Breast epithelium (tissue), 4 donors: ENCODE measurements at regions not wholly inside any gene's neighbourhood (a gene's known extent, or its start where the extent isn't known, plus 50 kb on each side); places are given as distances from the start of the nearest gene placed in this dataset.

Experiments
- DNase-seq, 2 donors: peaks; one replicate each; pipeline ENCODE4 v3.0.0-alpha.2; 2019; ENCODE audit warnings: low spot score in 2 of 2
- H3K27ac ChIP-seq, 2 donors: fragments of 200-600 bp; sonication (generic) in 1 of 2; one replicate each; pipeline ENCODE4 v1.5.1; 2016 to 2019; ENCODE audit warnings: mild to moderate bottlenecking in 1 of 2
- H3K27me3 ChIP-seq, 2 donors: fragments of 200-600 bp; sonication (generic) in 1 of 2; one replicate each; pipeline versions ENCODE4 v1.5.1 to v1.6.0; 2017 to 2019; ENCODE audit warnings: control low read depth in 1 of 2, mild to moderate bottlenecking in 1 of 2
- H3K36me3 ChIP-seq: fragments of 200-600 bp; one replicate; pipeline ENCODE4 v1.5.1; 2019
- H3K4me1 ChIP-seq, 2 donors: fragments of 200-600 bp; sonication (generic); one replicate each; pipeline ENCODE4 v1.5.1; 2016 to 2019; ENCODE audit warnings: control low read depth in 1 of 2
- H3K4me3 ChIP-seq, 3 donors: fragments of 200-600 bp; sonication (generic); 1 replicate in 2 of 3; 2 replicates in 1 of 3; pipeline ENCODE4 v1.5.1; 2016 to 2019; ENCODE audit warnings: mild to moderate bottlenecking in 3 of 3, moderate library complexity in 2 of 3
- H3K9me3 ChIP-seq, 2 donors: fragments of 200-600 bp; sonication (generic) in 1 of 2; one replicate each; pipeline ENCODE4 v1.5.1; 2016 to 2019; ENCODE audit warnings: control low read depth in 1 of 2
- CTCF ChIP-seq, 3 donors: fragments of 450-650 bp; IDR thresholded peaks; one replicate each; pipeline ENCODE4 v1.5.1; 2016 to 2017; ENCODE audit warnings: antibody characterized with exemption in 3 of 3, mild to moderate bottlenecking in 3 of 3, moderate library complexity in 3 of 3
- POLR2A ChIP-seq: fragments of 450-650 bp; IDR thresholded peaks from one replicate; pipeline ENCODE4 v1.6.1; 2016; ENCODE audit warnings: antibody characterized with exemption, mild to moderate bottlenecking, moderate library complexity
- POLR2AphosphoS5 ChIP-seq, 3 donors: sonication (generic); formaldehyde crosslinking; IDR thresholded peaks; one replicate each; pipeline ENCODE4 v1.6.1; 2017; ENCODE audit warnings: antibody characterized with exemption in 3 of 3
- intact Hi-C: fragments of 100-400 bp; cut with DNase I; formaldehyde crosslinking; loops from one replicate; pipeline ENCODE4 v1.15.1; 2023; ENCODE audit warnings: low total_unique reads

- H3K9me3 ChIP-seq, result no peaks in the 10 kb centered on the region
- H3K27me3 ChIP-seq, result no peaks in the 10 kb centered on the region
- no peak overlapping the region for H3K4me3 ChIP-seq
- no peak for DNase-seq
- TF ChIP-seq CTCF (IDR thresholded peaks at IDR 0.05) (no peak), POLR2AphosphoS5 (IDR thresholded peaks at IDR 0.05) (no peak), POLR2A (no peak)
- no peak overlapping the region for H3K27ac ChIP-seq
- H3K36me3 ChIP-seq, result no peaks in the 10 kb centered on the region
- no peaks in the 10 kb centered on the region for H3K4me1 ChIP-seq
- intact Hi-C loops, result no loop called here
Observed at GRCh38 chr10:121025731-121026130, 174.6 kb downstream of the WDR11 start.

- intact Hi-C loops, result no loop called here
- TF ChIP-seq POLR2AphosphoS5 (IDR thresholded peaks at IDR 0.05) (no peak), CTCF (IDR thresholded peaks at IDR 0.05) (no peak), POLR2A (no peak)
- no peak overlapping the region for H3K4me3 ChIP-seq
- H3K9me3 ChIP-seq, result no peaks in the 10 kb centered on the region
- H3K27me3 ChIP-seq, result no peaks in the 10 kb centered on the region
- no peak overlapping the region for H3K27ac ChIP-seq
- no peaks in the 10 kb centered on the region for H3K4me1 ChIP-seq
- no peaks in the 10 kb centered on the region for H3K36me3 ChIP-seq
- DNase-seq, result no peak
Observed at GRCh38 chr10:121027371-121027770, 176.2 kb downstream of the WDR11 start.

- DNase-seq, result no peak
- intact Hi-C loops, result no loop called here
- no peak overlapping the region for H3K27ac ChIP-seq
Observed at GRCh38 chr10:121032460-121032859, 181.3 kb downstream of the WDR11 start.

GRCh38 chr10:121033366-121033765 is 182.2 kb downstream of the WDR11 start:
- TF ChIP-seq POLR2AphosphoS5 (IDR thresholded peaks at IDR 0.05), result no peak
- TF ChIP-seq CTCF (IDR thresholded peaks at IDR 0.05), result no peak
- TF ChIP-seq POLR2A, result no peak
- intact Hi-C loops, result no loop called here

More at GRCh38 chr10:121032460-121032859, 181.3 kb downstream of the WDR11 start:
- no peaks in the 10 kb centered on the region for H3K27me3 ChIP-seq
- TF ChIP-seq POLR2A (no peak), CTCF (IDR thresholded peaks at IDR 0.05) (no peak), POLR2AphosphoS5 (IDR thresholded peaks at IDR 0.05) (no peak)
- H3K36me3 ChIP-seq, result no peaks in the 10 kb centered on the region
- H3K4me3 ChIP-seq, result no peak overlapping the region
- no peaks in the 10 kb centered on the region for H3K9me3 ChIP-seq
- H3K4me1 ChIP-seq, result no peaks in the 10 kb centered on the region

GRCh38 chr10:121036431-121036830 is 185.3 kb downstream of the WDR11 start:
- peak in 1 of 2 donors; percentile 22 for DNase-seq

More at GRCh38 chr10:121033366-121033765, 182.2 kb downstream of the WDR11 start:
- Histone ChIP-seq H3K36me3 (no peaks in the 10 kb centered on the region), H3K4me1 (no peaks in the 10 kb centered on the region), H3K9me3 (no peaks in the 10 kb centered on the region), H3K4me3 (no peak overlapping the region), H3K27me3 (no peaks in the 10 kb centered on the region), H3K27ac (no peak overlapping the region)
- DNase-seq, result no peak

More at GRCh38 chr10:121036431-121036830, 185.3 kb downstream of the WDR11 start:
- no peaks in the 10 kb centered on the region for H3K9me3 ChIP-seq
- H3K4me3 ChIP-seq, result no peak overlapping the region
- H3K4me1 ChIP-seq, result no peaks in the 10 kb centered on the region
- H3K27me3 ChIP-seq, result no peaks in the 10 kb centered on the region
- intact Hi-C loops, result no loop called here
- TF ChIP-seq POLR2A (no peak), CTCF (IDR thresholded peaks at IDR 0.05) (no peak), POLR2AphosphoS5 (IDR thresholded peaks at IDR 0.05) (no peak)
- H3K27ac ChIP-seq, result no peak overlapping the region
- no peaks in the 10 kb centered on the region for H3K36me3 ChIP-seq
